Neural progenitor cell (in vitro differentiated cells): ENCODE measurements at regions not wholly inside any gene's neighbourhood (a gene's known extent, or its start where the extent isn't known, plus 50 kb on each side); places are given as distances from the start of the nearest gene placed in this dataset.
A peak's percentile ranks its signal among the peaks of the same experiment; 100 is the strongest.
"Not testable (repeated sequence)": the region's sequence is repeated elsewhere in the genome, so short reads cannot be mapped to it uniquely, and the experiment has no call there.

Experiments
- DNase-seq: peaks from one replicate; pipeline ENCODE4 v3.0.0-alpha.2; 2016; ENCODE audit warnings: low spot score
- H2AFZ ChIP-seq: fragments of 200-600 bp; sonication (generic); replicated peaks from 2 replicates; pipeline ENCODE4 v1.6.1; 2016; ENCODE audit warnings: antibody characterized with exemption
- H3F3A ChIP-seq: fragments of 200-600 bp; sonication (generic); 2 replicates; pipeline ENCODE4 v1.6.1; 2016; ENCODE audit warnings: antibody characterized with exemption, low read depth
- H3K27ac ChIP-seq: fragments of 200-600 bp; sonication (generic); 2 replicates; pipeline ENCODE4 v1.5.1; 2016; ENCODE audit warnings: mild to moderate bottlenecking
- H3K27me3 ChIP-seq: fragments of 200-600 bp; sonication (generic); 2 replicates; pipeline ENCODE4 v1.6.1; 2016; ENCODE audit warnings: mild to moderate bottlenecking, moderate library complexity
- H3K36me3 ChIP-seq: fragments of 200-600 bp; sonication (generic); 2 replicates; pipeline ENCODE4 v1.5.1; 2016
- H3K4me1 ChIP-seq: fragments of 200-600 bp; sonication (generic); 2 replicates; pipeline ENCODE4 v1.6.1; 2016; ENCODE audit warnings: mixed run types
- H3K4me2 ChIP-seq: fragments of 200-600 bp; sonication (generic); 2 replicates; pipeline ENCODE4 v1.6.1; 2016
- H3K4me3 ChIP-seq: fragments of 200-600 bp; sonication (generic); 2 replicates; pipeline ENCODE4 v1.5.1; 2016
- H3K79me2 ChIP-seq: fragments of 200-600 bp; sonication (generic); 2 replicates; pipeline ENCODE4 v1.6.1; 2016; ENCODE audit warnings: low read depth
- H3K9ac ChIP-seq: fragments of 200-600 bp; sonication (generic); 2 replicates; pipeline ENCODE4 v1.6.1; 2016
- H3K9me3 ChIP-seq: fragments of 200-600 bp; sonication (generic); 2 replicates; pipeline ENCODE4 v1.5.1; 2016; ENCODE audit warnings: low read depth
- H4K20me1 ChIP-seq: fragments of 200-600 bp; sonication (generic); 2 replicates; pipeline ENCODE4 v1.6.1; 2016; ENCODE audit warnings: low read depth
- H3K27ac Mint-ChIP-seq: 3 replicates; pipeline ENCODE4 v1.8.0; 2021; ENCODE audit warnings: mixed read lengths
- H3K27me3 Mint-ChIP-seq: 2 replicates; pipeline ENCODE4 v1.8.0; 2022; ENCODE audit warnings: low read depth, mild to moderate bottlenecking, inconsistent platforms, moderate library complexity, mixed read lengths; ENCODE audit not compliant: insufficient read depth
- H3K36me3 Mint-ChIP-seq: 3 replicates; pipeline ENCODE4 v1.8.0; 2021; ENCODE audit warnings: mixed read lengths
- H3K4me1 Mint-ChIP-seq: 3 replicates; pipeline ENCODE4 v1.8.0; 2021; ENCODE audit warnings: mixed read lengths
- H3K4me3 Mint-ChIP-seq: 3 replicates; pipeline ENCODE4 v1.8.0; 2021; ENCODE audit warnings: mild to moderate bottlenecking, moderate library complexity, mixed read lengths
- H3K9me3 Mint-ChIP-seq: 3 replicates; pipeline ENCODE4 v1.8.0; 2020; ENCODE audit warnings: mixed read lengths
- CTCF ChIP-seq: fragments of 200-600 bp; sonication (generic); IDR thresholded peaks from 2 replicates; pipeline ENCODE4 v1.5.1; 2017; ENCODE audit warnings: antibody characterized with exemption, mild to moderate bottlenecking
- EZH2 ChIP-seq: fragments of 200-600 bp; sonication (generic); IDR thresholded peaks from 2 replicates; pipeline ENCODE4 v1.6.1; 2017; ENCODE audit warnings: antibody characterized with exemption, mild to moderate bottlenecking, moderate library complexity
- EZH2phosphoT487 ChIP-seq: fragments of 200-600 bp; sonication (generic); IDR thresholded peaks from 2 replicates; pipeline ENCODE4 v1.6.1; 2017; ENCODE audit warnings: antibody characterized with exemption

GRCh38 chr14:92248696-92249095, 74.3 kb upstream of the SLC24A4 start:
- Histone ChIP-seq H3K4me3 (no peak overlapping the region), H3K4me1 (peaks cover 2% of the 10 kb centered on the region), H3K36me3 (no peaks in the 10 kb centered on the region), H2AFZ (no peak overlapping the region), H4K20me1 (no peaks in the 10 kb centered on the region), H3F3A (no peaks in the 10 kb centered on the region), H3K9ac (no peak overlapping the region), H3K4me2 (no peak overlapping the region), H3K9me3 (peaks cover 4% of the 10 kb centered on the region), H3K27me3 (peaks cover 25% of the 10 kb centered on the region), H3K79me2 (no peaks in the 10 kb centered on the region), H3K27ac (no peak overlapping the region)
- H3K36me3 Mint-ChIP-seq: peaks cover 2% of the 10 kb centered on the region
- peaks cover 24% of the 10 kb centered on the region for H3K4me1 Mint-ChIP-seq
- no peak overlapping the region for H3K4me3 Mint-ChIP-seq
- H3K9me3 Mint-ChIP-seq: peaks cover 32% of the 10 kb centered on the region
- H3K27ac Mint-ChIP-seq: peak overlapping the region; percentile 62
- H3K27me3 Mint-ChIP-seq: peaks cover 10% of the 10 kb centered on the region
- DNase-seq: no peak
- TF ChIP-seq EZH2 (no peak), EZH2phosphoT487 (no peak), CTCF (no peak)

GRCh38 chr14:92250366-92250765, 72.6 kb upstream of the SLC24A4 start:
- Mint-ChIP-seq H3K27me3 (peaks cover 16% of the 10 kb centered on the region), H3K9me3 (peaks cover 18% of the 10 kb centered on the region), H3K4me1 (peaks cover 39% of the 10 kb centered on the region)
- H3K9me3 ChIP-seq, H3K79me2 ChIP-seq, H4K20me1 ChIP-seq, H3K27ac ChIP-seq, H3K4me3 ChIP-seq, H3K36me3 Mint-ChIP-seq, DNase-seq, H3K4me3 Mint-ChIP-seq, H3K4me1 ChIP-seq, H2AFZ ChIP-seq, H3K4me2 ChIP-seq, H3K36me3 ChIP-seq, H3K9ac ChIP-seq, H3K27ac Mint-ChIP-seq, H3F3A ChIP-seq: not testable (repeated sequence)
- peaks cover 42% of the 10 kb centered on the region for H3K27me3 ChIP-seq

GRCh38 chr14:92252323-92252722, 70.6 kb upstream of the SLC24A4 start:
- Histone ChIP-seq H3K27me3 (peaks cover 56% of the 10 kb centered on the region), H3K27ac (no peak overlapping the region), H3K9me3 (no peaks in the 10 kb centered on the region), H3K4me1 (peaks cover 10% of the 10 kb centered on the region), H3K4me2 (no peak overlapping the region), H4K20me1 (no peaks in the 10 kb centered on the region), H3K36me3 (no peaks in the 10 kb centered on the region), H3K79me2 (no peaks in the 10 kb centered on the region), H3K9ac (no peak overlapping the region), H3K4me3 (no peak overlapping the region), H3F3A (no peaks in the 10 kb centered on the region), H2AFZ (no peak overlapping the region)
- Mint-ChIP-seq H3K27me3 (peaks cover 19% of the 10 kb centered on the region), H3K4me3 (no peak overlapping the region), H3K4me1 (peaks cover 43% of the 10 kb centered on the region), H3K9me3 (peaks cover 4% of the 10 kb centered on the region), H3K36me3 (no peaks in the 10 kb centered on the region), H3K27ac (no peak overlapping the region)
- DNase-seq: no peak
- TF ChIP-seq EZH2 (no peak), EZH2phosphoT487 (no peak), CTCF (no peak)

GRCh38 chr14:92253381-92253894, 69.5 kb upstream of the SLC24A4 start:
- TF ChIP-seq CTCF (no peak), EZH2 (no peak), EZH2phosphoT487 (no peak)
- Histone ChIP-seq H3K9ac (no peak overlapping the region), H4K20me1 (no peaks in the 10 kb centered on the region), H3K27ac (no peak overlapping the region), H3K4me1 (peaks cover 10% of the 10 kb centered on the region), H2AFZ (no peak overlapping the region), H3K36me3 (no peaks in the 10 kb centered on the region), H3K27me3 (peaks cover 56% of the 10 kb centered on the region), H3F3A (no peaks in the 10 kb centered on the region), H3K9me3 (no peaks in the 10 kb centered on the region), H3K4me3 (no peak overlapping the region), H3K4me2 (no peak overlapping the region), H3K79me2 (no peaks in the 10 kb centered on the region)
- no peak overlapping the region for H3K27ac Mint-ChIP-seq
- no peaks in the 10 kb centered on the region for H3K36me3 Mint-ChIP-seq
- DNase-seq: peak; percentile 45
- peaks cover 19% of the 10 kb centered on the region for H3K27me3 Mint-ChIP-seq
- peaks cover 43% of the 10 kb centered on the region for H3K4me1 Mint-ChIP-seq
- H3K4me3 Mint-ChIP-seq: peak overlapping the region; percentile 37
- H3K9me3 Mint-ChIP-seq: peaks cover 4% of the 10 kb centered on the region
